ENCODE measurements at regions not wholly inside any gene's neighbourhood (a gene's known extent, or its start where the extent isn't known, plus 50 kb on each side); places are given as distances from the start of the nearest gene placed in this dataset.

GRCh38 chr1:198096390-198096789 lies 60.4 kb upstream of the NEK7 start:
- TF ChIP-seq CTCF (IDR thresholded peaks at IDR 0.05) = no peak
- no peak for TF ChIP-seq POLR2A (IDR thresholded peaks at IDR 0.05)
- no peak for TF ChIP-seq POLR2AphosphoS5 (IDR thresholded peaks at IDR 0.05)
